NCI-H774 (cell line): ENCODE measurements at regions not wholly inside any gene's neighbourhood (a gene's known extent, or its start where the extent isn't known, plus 50 kb on each side); places are given as distances from the start of the nearest gene placed in this dataset.
A peak's percentile ranks its signal among the peaks of the same experiment; 100 is the strongest.
"Not testable (repeated sequence)": the region's sequence is repeated elsewhere in the genome, so short reads cannot be mapped to it uniquely, and the experiment has no call there.

Source experiments
- DNase-seq: peaks from one replicate; lab custom pipeline; 2025; lab: John Stamatoyannopoulos, UW

DNA sequence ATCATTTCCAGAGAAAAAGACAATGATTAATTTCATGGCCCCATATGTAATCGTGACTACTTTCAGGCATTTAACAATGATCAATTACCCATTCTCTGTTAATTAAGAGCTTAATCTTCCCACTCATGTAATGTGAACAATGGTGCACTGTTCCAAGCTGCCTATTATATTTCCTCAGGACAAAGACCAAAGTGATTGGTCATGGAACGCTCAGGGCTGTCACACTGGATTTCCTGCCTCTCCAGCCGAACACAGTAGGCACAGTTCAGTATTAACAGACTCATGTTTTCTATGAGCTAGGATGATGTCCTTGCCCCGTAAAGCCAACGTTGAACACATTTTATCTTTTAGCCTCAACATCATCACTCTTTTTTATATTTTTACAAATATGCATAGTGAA, 142.7 kb upstream of the FZD8 start:
- no peak for DNase-seq

DNA sequence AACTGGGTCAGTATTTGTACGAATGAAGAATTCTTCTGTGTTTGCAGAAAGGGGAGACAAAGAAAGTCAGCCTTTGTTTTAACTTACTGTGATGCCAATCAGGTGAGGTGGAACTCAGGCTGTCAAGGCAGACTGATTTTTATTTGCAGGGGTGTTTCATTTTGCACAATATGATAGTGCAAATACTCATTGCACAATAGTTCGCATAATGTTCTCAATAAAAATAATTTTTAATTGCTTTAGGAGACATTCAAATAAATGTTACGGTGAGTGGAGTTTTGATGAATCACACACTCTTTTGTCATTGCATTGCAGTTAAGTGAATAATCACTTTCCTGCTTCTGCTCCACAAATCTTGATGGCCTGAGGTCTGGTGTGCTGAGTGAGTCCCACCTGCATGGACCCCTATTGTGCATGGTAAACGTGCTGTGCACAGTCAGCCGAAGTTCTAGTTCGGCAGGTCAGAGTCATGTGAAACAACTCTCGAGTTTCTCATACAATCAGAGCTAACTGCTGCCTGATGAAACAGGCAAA, 141.3 kb upstream of the FZD8 start:
- DNase-seq: no peak

DNA sequence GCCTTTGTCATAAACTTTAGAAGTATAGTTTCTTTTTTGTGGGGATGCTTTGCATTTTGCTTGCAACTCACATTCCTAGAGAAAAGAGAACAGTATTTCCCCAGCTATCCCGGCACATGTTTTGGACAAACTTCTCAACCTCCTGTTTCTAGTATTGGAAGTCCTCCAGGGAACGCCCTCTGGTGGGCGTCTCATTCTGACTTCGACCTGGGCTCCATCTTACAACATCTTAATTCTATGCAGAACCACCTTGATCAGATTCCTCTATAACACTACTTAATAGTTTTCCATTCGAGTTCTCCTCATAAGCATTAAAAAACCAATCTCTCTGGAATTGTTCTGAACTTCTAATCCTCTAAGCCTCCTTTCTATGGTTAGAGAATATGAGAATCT, 139.5 kb upstream of the FZD8 start:
- DNase-seq: no peak

DNA sequence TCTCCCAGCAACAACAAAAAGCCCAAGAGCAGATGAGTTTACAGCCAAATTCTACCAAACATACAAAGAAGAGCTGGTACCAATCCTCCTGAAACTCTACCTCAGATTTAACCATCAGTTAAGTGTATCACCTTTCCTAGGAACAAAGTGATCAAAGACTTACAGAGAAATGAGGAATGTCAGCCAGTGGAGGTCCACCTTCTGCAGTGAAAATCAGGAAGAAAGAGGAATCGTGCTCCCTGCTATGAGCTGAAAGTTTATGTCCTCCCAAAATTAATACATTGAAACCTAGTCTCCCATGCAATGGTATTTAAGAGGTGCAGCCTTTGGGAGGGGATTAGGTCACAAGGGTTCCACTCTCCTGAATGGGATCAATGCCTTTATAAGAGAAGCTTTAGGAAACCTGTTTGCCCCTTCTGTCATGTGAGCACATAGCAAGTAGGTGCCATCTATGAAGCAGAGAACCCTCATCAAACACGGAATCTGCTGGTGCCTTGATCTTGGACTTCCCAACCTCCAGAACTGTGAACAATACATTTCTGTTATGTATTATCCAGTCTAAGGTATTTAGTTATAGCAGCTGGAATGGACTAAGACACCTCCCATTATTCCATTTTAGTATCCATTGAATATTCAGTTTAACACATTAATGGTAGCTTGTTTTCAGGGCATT, 139.0 kb upstream of the FZD8 start:
- DNase-seq: no peak

DNA sequence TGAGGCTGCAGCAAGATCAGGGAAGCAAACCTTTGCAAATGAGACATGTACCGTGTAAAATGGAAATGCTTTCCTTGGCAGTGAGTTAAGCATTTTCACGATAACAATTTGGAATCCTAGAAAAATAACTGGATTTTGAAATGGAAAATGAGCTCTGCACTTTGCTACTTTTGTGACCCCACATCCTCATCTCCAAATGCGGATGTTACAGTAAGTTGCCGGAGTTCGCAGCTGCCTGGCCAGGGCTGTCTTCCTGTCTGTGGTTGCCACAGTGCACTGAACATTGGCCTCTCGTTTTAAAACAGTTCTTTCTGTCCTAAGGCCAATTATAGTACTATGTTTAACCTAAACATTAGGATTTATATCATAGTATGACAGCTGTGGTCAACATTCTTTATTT, 136.2 kb upstream of the FZD8 start:
- no peak for DNase-seq

DNA sequence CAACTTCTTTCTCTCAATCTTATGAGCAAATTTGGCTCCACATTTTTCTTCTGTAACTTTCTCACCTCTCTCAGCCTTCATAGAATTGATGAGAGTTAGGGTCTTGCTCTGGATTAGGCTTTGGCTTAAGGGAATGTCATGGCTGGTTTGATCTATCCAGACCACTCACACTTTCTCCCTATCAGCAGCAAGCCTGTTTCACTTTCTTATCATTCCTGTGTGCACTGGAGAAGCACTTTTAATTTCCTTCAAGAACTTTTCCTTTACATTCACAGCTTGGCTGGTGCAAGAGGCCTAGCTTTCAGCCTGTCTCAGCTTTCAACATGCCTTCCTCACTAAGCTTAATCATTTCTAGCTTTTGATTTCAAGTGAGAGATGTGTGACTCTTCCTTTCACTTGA, 134.5 kb upstream of the FZD8 start:
- not testable (repeated sequence) for DNase-seq

DNA sequence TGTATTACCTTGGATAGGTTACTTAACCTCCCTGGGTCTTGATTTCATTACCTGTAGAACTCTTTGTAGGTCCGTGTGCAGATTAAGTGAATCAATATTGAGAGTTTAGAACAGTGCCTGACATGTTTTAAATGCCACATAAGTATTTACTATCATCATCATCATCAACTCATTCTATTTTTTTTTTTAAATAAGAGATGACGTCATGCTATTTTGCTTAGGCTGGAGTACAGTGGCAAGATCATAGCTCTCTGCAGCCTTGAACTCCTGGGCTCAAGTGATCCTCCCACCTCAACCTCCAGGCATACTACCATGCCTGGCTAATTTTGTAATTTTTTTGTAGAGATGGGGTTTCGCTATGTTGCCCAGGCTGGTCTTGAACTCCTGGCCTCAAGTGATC, 132.0 kb upstream of the FZD8 start:
- DNase-seq: no peak

DNA sequence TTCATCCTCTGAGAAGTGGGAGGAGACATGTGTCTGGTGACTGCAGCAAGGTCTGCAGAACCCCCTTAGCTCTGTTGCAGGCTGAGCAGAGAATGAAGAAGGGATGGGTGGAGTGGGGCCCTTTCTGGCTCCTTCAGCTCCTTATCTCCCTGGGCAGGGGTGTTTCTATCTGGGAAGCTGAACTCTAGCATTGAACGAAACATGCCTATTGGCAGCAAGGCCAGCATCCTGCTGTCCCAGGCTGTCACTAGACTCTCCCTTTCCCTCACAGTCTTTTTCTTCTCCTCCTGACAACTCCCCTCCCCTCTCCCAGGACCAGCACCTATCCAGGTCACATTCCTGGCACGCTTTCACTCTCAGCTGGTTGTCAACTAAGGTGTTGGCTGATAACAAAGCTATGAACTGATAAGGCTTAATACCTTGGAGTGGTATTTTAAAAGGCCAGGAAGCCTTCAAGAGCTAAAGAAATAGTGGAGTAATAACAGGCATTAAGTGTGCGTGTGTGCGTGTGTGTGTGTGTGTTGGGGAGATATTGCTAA, 128.8 kb upstream of the FZD8 start:
- no peak for DNase-seq

DNA sequence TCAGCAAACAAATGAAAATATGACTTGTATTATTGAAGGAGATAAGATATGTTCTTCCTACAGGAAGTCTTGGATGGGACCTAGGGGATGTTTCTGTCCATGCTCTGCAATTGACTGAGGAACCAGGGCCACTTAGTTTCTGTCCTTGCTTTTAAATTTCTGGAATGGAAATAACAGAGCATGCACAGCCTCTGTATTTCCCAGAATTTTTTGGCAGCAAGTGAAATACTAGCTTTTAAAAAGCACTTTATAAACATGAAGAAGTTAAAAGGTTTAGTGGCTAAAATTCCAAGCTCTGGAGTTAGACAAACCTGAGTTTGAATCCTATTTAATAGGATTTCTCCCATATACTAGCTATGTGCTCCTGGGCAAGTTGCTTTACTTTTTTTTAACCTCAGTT, 127.7 kb upstream of the FZD8 start:
- no peak for DNase-seq

DNA sequence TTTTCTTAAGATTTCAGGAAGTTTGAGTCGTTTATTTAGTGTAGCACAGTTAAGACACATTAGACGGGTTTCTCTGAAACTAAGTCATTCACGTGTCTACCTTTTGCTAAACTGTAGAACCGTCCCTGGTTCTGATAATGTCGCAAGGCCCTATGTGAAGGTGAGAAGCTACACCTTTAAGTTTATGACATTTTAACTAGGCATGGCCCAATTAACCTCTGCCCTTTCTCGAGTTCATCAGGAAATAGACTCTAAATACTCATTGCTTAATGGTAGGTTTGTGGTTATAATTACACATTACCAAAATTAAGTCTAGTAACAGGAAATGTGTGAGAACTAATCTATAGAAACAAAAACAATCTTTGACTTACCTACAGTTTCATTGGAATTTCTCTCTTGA, 126.6 kb upstream of the FZD8 start:
- DNase-seq: no peak

DNA sequence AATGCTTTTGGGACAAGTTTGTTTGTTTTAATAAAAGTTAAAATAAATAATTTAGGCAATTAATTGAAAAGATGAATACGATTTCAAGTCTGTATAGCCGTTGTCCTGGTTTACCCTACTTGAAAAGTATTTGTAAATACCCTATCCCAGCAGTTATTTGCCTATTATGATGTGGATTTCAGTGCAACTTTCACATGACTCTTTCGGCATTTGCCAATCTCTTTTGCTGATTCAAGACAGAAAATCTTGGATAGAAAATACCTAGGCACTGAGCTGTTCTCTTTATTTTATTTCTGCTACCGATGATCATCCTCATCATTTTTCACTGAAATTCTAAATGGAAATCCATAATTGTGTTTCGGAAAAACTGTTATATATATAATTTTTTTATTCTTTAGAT, 125.9 kb upstream of the FZD8 start:
- no peak for DNase-seq

DNA sequence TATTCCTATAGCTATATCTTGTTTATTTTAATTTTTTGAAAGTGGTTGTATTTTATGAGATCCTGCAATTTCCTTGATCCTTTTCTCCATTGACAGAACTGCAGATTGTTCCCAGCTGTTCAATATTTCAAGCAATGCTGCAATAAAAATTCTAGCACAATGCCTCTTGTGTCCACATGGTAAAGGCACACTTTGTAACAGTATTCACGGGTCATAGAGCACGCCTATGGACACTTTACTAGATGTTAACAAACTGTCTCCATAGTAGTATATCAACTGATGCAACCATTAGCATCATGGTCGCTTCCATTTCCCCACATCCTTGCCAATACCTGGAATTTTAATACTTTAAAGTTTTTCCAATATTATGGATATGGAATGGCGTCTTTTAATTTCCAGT, 123.9 kb upstream of the FZD8 start:
- DNase-seq: no peak

DNA sequence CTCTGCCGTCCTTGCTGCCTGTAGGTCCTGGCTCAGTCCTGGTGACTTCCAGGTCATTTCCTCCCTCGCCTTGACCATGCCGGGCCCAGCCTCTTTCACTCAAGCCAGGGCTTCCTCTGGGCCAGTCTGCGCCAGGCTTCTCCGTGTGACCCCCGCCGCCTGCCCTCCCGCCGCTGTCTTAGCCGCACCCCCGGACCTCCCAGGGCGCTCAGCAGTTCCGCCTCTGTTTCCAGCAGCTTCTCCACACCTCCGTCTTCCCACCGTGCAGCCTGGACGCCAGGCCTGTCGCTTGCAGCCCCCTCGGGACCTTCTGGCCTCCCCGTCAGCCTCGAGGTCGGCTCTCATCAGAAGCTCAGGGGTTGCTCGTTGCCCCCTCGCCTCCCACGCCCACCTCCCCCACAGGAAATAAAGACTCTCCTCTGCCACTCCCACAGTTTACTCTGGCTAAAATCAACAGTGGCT, 123.0 kb upstream of the FZD8 start:
- peak; percentile 1 for DNase-seq

DNA sequence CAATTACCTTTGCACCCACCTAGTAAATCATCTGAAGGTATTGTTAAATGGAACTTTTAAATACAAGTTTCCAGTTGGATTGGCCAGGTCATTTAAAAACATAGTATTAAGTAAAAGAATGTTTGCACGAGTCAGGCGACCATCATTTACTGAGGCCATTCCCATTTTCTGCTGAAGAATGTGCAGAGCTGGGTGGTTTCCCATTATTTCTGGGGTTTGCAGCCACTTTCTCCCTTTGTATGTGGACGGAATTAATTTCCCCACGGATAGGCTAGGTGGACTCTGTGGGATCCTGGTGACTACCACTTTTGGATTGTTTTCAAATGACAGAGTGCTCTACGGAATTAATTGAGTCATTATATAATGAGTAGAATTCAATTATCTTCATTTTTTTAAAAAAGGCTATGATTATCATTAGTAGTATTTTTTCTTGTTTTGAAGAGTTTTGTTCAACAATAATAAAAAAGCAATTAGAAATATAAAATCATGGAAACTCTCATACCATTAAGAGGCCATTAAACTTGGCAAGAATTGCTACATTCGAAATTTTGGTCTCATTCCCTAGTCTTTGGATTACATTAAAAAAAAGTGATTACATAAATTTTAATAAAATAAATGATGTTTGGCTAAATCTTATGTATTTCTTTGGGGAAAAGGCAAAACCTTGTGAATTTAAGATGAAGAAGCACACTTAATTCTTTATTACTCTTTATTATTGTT, 120.4 kb upstream of the FZD8 start:
- no peak for DNase-seq

DNA sequence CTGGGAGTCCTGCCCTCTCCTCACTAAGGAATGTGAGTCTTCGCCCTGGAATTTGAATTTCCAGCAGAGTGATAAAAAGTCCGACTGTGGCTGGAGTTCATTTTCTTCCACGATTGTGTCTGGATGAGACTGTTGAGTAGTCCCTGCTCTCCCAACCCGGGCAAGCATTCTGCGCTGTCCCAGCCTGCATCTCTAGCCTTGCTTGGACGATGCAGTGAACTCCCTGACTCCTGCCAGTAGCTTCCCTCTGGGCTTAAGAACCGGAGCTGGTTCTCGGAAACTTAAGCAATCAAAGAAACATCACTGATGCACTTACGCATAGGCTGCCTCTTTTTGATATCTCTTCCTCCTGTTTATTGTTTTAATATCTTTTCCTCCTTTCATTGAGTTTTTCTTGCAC, 116.0 kb upstream of the FZD8 start:
- DNase-seq: no peak

DNA sequence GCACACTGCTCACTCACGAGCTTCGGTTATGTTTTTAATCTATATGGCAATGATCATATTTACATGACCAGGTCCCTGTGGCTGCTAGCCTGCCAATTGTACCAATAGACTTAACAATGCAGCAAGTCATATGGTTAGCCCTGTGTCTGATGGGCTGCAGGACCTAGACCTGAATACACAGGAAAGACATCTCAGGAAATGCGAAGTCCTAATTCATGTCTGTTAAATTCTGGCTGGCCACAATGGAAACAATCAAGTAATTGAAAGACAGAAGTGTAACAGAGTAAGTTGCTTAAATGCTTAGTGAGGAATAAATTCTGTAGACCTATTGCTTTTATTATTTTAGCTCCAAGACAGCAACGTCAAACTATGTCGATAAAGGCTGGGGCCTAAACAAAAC, 112.4 kb upstream of the FZD8 start:
- no peak for DNase-seq

DNA sequence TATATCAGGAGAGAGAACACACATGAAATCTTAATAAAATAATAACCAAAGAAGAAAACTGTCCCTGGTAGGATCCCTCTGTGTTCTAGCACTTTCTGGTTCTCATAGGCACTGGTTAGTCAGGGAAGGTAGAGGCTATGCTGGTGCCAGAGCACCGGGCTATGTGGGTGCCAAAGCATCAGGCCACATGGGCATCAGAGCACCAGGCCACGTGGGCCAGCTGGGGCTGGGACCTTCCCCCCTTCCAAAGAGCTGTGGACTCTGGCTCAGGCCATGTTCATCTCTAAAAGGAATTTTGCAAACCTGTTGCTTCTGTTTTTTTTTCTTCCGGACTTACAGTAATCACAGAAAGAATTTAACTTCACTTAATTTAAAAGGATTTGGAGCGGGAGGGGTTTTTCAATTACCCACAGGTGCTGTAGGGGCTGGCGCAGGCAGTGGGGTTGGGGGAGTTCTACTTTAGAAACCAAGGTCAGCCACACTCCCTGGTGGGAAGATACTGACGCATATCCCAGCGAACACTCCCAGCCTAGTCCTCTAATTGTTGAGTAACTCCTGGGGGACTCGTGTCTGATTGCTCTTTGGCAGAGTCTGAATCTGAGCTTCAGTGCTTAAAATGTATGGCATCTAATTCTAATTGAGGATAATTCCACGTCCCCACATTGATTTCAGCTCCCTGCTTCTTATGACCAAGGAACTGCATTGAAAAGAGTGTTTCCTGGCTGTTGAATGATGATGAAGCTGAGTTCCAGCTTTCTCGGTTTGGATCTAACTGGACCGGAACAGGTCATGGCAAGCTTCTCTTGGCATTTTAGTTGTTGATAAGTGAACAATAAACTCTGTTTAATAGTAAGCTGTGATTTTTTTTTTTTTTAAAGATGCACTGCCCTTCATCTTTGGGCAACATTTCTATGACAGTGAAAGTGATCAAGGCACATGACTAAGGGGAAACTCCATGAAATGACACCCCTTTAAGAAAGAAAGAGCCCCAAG, 110.7 kb upstream of the FZD8 start:
- DNase-seq: no peak

DNA sequence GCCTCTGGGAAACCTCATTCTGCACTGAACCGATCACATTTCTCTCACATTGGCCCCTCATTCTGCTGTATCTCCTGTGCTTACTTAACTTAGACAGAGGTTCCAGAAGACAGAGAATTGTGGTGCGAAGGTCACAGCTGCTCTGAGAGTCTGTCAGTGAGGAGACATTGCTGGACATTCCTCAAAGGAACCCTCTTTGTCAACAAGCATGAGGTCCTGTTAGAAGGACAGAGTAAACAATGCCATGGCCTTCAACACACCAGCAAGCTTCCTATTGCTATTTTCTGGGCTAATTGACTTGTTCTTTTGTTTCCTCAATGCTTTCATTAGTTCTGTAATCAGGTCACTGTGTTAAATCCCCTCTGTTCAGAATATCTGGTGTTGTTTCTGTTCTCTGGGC, 109.3 kb upstream of the FZD8 start:
- no peak for DNase-seq

DNA sequence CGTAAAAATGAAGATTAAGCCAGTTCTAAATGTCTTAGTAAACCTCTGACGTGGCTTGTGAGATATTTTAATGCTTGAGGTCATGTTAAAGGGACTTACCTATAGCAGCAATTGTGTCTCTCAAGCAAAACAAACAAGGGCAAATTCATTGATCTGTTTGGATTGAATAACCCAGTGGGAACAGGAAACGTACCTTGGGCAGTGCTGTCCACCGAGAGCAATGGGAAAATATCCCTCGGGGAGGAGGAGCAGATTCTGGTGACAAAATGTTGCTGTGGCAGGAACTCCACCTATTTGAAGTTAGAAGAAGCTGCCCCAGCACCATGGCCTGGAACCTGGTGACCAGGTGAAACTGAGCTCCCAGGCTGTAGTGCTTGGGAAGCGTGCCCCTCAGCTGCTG, 107.1 kb upstream of the FZD8 start:
- DNase-seq: no peak

DNA sequence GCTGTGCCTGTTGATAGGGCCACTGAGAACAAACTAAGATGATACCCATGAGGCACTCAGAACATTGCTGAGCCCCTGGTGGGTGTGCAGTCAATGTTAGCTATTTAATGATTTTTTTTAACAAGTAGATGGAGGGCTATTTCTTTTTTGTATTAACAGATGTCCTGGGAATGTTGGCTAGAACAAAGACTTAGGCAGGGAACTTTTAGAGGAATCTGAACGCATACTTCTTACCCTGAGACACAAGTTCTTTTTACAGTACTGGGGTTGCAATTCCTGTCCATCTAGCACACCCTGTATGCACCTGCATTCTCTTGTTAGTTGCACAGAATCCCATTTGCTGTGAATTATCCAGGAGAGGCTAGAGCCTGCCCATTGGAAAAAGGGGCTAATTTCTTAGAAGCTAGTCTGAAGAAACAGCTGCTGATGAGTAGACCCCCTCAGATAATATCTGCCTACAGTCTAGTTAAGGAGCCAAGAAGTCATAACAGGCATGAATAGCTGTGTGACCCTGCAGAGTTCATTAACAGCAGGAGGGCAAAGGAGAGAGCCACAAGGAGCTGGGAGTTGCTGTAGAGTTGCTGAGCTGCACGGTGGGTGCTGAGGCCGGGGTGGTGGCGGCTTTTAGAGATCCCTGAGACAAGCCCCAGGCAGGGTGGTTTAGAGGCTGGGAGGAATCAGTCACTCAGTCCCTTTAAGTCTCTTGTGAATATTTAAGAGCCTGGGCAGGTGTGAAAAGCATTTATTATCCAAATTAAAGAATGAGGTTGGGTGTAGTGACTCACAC, 103.7 kb upstream of the FZD8 start:
- no peak for DNase-seq

DNA sequence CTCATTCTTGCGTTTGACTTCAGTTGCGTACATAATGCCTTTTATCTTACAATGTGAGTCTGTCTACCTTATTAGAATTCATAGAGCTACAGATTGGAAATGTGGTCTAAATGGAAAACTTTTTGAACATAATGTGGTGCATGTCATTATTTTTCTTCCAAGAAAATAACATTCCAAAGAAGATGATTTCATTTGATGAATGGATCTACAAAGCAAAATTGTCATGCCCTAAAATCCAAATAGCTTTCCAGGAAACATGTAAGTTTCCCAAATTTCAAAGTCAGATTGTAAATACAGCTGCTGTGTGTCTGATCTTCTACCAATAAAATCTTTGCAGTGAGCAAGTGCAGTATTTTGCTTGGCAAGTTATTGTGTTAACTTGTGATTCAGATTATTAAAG, 101.8 kb upstream of the FZD8 start:
- no peak for DNase-seq
